ENCODE measurements at regions not wholly inside any gene's neighbourhood (a gene's known extent, or its start where the extent isn't known, plus 50 kb on each side); places are given as distances from the start of the nearest gene placed in this dataset.

DNA sequence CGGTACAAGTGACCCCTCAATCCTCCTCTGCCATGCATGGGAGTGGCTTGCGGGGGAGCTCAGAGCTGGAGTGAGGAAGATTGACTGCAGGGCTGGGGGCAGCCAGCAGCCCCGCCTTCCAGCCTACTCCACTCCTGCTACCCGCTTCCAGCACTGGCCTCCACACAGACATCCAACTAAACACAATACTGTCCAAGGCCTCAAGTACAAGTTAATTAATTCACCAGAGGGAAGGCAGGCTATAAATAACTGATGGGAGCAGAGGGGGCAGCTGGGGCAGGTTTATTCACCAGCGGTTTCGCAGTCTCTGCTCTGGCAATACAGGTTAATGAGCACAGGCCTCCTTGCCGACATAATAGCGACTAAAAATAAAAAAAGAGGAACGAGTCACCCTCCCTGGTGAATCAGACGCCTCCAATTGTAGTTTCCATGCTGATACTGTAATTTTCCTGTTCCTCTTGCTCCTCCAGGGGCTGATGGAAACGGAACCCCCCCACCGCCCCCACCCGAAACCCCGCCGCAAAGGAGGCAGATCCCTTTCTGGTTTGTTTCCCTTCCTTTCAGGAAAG, 166.4 kb upstream of the TLE3 start:
- DNase-seq (ENCODE audit: low spot score) = no peak

DNA sequence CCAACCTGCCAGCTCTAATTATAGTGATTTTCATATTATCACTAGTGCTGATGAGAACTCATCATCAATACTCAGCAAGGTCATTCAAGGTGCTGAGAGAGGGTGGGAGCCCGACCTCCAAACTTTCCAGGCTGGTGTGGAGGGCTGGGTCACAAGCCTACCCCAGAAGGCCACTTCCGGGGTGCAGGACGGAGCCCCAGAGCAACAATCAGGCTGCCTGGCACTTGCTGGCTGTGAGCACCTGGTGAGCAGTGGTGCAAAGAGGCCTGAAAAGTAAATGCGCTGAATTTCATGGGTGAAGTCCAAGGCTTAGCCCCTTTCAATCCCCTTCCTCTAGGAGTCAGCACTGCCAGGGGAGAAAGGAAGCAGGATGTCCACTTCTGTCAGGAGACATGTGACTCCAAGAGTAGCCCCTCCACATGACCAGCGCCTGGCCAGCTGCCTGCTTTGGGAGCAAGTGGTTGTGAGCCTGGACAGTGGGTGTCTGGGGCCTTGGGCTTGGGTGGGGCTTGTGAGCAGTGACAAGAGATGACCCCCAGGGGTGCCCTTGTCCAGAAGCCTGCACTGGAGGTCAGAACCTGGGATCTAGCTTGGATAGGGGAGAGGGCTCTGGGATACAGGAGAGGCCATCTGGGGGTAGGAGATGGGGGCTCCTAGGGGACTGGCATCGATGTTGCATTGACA, 165.0 kb upstream of the TLE3 start:
- no peak for DNase-seq (ENCODE audit: low spot score)

DNA sequence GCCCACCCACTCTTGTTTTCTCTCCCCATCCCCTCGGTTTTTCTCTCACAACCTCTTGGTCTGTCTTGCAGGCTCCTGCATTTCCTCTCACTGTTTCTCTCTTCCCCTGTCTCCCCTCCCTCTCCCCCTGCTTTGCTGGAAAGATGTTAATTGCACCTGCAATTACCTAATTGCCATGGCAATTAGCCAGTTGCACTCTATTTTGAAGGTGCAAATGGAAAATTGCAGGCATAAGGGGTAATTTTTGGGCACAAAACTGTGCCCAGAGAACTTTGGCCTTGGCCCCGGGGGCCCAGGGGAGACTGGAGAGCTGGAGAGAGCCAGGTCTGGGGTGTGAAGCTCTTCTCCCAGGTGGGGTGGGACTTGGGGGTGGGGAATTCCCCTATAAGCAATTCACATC, 164.5 kb upstream of the TLE3 start:
- no peak for DNase-seq (ENCODE audit: low spot score)

DNA sequence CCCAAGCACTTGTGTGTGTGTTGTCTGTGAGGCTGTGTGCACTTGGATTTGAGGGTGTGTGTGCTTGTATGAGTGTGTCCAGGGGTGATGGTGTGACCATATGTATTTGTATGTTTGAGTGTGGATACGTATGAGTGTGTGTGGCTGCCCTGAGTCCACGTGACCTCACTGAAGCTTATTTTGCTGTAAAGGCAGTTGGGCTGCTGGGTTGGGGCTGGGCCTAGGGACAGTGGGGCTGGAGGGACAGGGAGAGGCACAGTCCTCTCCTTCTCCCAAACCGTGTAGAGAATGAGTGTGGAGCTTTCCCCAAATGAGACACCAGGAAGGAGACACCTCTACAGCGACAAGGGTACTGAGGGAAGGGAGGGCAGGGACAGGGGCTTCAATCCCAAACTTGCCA, 163.4 kb upstream of the TLE3 start:
- DNase-seq (ENCODE audit: low spot score) = no peak

DNA sequence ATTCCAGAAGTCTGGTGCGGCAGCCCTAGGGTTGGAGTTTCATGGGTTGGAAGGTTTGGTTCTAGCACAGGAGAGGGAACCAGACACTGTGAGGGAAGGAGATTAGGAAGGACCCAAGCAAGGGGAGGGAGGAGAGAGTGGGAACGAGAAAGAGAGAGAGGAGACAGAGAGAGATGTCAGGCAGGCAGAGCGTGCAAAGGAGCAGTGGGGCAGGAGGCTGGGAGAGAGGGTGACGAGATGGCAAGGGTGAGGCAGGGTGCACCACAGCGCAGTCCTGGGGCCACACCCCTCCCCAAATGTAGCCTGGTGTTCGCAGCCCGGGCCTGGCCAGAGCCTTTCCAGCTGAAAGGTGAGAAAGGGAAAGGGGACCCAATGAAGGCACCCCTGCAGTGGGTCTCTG, 162.9 kb upstream of the TLE3 start:
- DNase-seq (ENCODE audit: low spot score) = no peak

DNA sequence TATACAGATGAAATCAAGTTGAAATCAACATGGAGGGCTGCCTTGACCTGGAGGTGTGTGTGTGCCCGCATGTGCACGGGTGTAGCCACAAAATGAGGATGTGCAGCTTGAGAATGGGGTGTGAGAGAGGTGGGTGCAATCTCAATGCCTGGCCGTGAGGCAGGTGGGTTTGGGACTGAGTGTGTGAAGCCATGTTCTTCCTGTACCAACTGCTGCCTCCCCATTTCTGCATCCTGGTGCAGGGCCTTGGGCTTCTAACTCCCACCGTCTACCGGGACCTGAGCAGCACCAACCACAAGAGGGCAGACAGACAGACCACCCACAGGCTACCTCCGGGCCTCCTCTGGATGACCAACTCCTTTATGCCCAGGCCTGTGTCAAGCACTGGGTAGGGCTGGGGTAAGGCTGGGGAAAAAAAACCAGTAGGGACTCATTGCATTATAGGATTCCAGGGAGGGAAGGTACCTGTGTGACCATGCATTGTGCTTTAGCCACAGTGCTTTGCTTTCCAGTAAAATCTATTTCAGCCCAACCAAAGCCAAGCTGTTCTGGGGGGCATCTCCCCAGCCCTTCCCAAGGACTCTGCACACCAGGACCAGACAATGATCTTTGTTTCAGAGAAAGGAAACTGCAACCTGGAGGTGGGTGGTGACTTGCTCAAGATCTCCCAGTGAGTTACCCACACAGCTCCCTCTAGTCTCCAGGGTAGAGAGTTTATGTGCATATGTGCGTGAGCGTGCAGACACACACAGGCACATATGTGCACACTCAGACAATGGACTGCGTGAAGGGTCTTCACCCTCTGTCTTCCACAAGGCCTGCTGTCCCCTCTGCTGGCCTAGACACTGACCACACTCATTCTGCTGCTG, 162.2 kb upstream of the TLE3 start:
- no peak for DNase-seq (ENCODE audit: low spot score)

DNA sequence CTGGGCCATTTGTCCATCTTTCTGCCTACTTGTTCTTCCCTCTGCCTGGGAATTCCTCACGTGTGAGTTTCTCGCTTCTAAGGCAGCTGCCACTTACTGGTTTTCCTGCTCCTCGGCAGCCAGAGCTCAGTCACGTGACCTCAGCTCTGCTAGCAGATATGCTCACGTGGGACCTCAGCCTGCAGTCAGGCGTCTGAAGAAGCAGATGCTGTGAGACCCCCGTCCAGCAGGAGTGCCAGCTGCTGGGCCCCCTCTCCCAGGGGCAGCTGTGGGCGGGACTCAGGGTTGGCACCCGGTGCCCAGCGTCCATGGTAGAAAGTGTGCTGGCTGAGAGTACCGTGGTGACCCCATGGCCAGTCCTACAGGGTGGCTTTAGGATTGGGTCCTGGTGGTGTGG, 161.3 kb upstream of the TLE3 start:
- DNase-seq (ENCODE audit: low spot score) = no peak

DNA sequence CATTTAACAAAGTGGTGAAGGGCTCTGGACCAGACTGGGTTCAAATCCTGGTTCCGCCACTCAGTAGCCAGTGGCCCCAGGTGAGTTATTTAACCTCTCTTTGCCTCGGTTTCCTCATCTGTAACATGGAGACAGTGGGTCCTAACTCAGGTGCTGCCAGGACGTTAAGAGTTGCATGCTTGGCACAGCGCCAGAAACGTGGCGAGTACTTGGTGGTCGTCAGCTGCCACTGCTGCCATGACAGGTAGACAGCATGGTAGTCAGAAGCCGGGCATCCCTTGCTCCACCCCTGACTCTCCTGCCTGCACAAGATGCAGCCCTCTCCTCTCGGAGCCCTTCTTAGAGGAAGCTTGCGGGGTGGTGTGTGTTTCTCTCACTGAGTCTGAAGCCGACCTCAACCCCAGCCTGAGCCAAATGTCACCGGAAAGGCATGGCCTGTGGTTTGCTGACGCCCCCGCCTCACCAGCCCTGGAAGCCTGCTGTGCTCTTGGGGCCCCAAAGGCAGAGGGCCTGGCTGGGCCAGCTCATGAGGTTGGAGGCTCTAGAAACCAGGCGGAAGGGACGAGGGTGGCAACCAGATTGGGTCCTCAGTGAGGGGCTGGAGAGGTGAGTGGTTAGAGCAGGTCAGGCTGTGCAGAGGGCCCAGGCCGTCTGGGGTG, 160.8 kb upstream of the TLE3 start:
- DNase-seq (ENCODE audit: low spot score) = no peak

DNA sequence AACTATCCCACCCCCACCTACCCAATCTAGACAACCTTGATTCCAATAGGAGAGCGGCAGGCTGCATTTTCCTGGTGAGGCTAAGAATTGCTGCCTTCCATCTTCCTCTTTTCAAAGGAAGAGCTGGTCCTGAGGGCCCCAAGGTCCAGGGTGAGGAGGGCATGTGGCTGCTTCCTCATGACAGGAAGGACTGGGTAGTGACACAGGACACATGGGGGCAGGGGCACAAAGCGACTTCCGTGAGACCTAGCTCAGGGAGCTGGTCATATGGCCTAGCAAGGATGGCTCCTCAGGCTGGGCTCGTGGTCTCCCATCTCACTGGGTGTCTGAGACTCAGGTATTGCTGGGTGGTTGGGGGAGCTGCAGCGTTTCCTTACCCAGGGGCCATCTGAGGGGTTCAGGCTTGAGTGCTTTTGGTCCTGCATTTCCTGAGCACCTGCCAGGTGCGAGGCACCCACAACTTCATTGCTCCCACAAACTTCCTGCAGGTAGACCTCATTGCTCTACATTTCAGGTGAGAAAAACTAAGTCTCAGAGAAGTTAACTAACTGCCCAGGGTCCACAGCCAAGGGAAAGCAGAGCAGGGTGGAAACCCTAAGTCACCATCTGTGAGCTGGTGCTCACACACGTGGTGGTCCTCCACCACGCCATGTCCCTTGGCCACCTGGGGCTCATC, 160.0 kb upstream of the TLE3 start:
- no peak for DNase-seq (ENCODE audit: low spot score)

DNA sequence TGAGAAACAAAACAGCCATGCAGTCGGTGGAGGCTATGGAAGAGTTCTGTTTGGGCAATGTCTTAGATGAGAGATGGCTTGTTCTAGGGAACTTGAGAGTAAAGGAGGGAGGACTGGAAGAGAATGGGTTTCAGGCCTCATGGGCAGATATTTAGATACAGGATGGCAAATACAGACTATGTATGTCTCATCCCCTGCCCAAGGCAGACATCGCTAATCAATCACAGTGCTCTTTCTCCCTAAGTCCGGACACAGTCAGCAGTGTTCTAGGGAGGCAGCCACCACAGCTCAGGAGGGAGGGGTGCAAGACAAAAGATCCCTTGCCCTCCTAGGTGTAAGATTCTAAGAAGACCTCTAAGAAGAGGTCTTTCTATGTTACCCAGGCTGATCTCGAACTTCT, 159.3 kb upstream of the TLE3 start:
- no peak for DNase-seq (ENCODE audit: low spot score)

DNA sequence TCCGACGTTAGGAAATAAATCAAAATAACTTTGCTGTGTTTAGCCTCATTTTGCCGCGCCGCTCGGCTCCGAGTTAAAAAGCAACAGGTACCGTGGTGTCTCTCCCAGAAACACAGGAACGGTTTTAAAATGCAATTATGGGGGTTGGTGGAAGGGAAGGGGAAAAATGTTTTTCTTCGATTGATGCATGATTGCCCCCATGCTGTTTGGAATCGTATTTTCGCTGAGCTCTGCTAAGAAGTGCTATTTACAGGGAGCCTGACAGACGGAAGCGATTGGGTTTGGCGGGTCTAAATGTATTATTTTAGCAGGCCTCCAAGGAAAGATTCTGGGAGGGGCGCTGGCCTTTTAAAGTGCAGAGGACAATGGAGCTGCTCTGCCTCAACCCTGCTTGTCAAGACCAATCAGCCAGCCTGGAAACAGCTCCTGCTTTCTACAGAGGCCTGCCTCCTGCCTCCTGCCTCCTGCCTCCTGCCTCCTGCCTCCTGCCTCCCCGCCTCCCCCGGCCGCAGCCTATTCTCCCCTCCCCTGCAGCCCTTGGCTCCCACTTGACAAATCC, 156.7 kb upstream of the TLE3 start:
- DNase-seq (ENCODE audit: low spot score) = no peak

DNA sequence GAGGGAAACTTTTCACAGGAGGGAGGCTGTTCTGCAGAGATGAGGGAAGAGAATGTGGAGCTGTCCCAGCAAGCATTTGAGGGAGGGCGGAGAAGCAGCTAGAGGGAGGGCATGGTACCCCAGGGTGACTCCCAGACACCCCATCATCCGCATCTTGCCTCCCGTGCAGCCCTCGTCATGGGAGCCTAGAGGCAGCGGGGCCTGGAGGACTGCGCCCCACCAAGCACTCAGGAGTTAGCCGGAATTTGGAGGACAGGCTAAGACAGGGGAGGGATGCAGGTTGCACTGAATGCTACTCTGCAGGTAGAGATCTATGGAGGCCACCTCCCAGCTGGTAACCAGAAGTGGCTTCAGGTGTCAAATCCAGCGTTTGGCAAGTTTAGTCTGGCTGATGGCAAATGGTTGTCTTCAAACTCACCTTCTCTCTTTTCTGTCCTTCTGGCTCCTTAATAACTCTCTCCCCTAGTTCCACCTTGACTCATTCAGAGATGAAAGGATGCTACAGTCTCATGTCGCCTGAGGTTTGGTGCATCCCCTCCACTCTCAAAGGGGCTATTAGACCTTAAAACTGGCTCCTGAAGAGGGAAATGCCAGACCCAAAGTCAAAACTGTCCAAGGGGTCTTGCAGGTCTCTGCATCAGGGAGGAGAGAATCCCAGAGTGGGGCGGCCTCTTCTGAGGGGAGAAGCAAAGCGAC, 155.9 kb upstream of the TLE3 start:
- DNase-seq (ENCODE audit: low spot score) = no peak

DNA sequence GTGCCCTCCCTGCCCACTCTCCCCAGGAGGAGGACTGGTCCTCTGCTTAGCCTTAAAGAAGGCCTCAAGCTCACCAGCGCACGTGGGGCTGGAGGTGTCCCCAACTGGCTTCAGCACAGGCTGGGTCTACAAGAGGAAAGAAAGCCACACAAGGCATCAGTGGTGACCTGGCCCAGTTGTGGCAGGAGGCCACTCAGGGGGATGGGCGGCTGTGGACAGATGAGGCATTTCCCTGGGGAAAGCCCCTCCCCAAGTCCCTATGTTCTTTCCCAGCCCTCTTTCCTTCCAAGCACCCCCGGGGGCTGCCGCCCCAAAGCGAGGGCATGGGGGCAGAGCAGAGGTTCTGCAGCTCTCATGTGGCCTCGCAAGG, 155.2 kb upstream of the TLE3 start:
- no peak for DNase-seq (ENCODE audit: low spot score)

DNA sequence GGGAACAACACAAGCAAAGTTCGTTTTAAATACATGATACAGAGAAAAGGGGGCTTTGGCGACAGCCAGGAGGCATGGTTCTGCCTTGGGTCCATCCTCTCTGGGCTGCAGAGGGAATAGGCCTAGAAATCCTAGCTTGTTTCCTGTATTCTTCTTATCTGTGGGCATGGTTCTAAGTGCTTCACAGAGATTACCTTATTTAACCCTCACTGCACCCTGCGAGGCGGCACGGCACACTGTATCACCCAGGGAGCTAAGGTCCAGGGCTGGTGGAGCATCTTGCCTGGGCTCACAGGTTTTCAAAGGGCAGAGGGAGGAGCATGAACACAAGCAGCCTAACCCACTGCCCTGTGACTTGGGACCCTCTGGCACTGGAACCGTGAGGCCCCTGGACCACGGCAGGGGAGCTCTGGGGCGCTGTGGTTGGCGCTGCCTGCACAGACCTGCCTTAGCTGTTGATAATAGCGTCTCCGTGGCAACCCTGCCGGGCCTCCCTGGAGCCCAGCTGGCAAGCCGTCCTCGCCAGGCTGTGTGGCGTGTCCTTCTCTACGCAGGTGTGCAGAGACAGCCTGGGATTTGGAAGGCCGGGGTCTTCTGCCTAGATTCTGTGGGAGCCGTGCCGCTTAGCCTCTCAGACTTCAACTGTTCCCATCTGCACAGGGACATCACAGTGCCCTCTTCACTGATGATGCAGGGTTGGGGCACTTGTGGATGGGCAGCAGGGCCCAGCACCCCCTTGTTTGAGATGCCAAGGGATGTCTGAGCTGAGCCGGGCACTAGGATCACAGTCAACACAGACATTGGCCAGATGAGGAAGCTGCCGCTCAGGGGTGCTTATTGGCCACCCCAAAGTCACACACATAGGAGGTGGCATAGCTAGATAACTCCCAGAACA, 154.6 kb upstream of the TLE3 start:
- no peak for DNase-seq (ENCODE audit: low spot score)

DNA sequence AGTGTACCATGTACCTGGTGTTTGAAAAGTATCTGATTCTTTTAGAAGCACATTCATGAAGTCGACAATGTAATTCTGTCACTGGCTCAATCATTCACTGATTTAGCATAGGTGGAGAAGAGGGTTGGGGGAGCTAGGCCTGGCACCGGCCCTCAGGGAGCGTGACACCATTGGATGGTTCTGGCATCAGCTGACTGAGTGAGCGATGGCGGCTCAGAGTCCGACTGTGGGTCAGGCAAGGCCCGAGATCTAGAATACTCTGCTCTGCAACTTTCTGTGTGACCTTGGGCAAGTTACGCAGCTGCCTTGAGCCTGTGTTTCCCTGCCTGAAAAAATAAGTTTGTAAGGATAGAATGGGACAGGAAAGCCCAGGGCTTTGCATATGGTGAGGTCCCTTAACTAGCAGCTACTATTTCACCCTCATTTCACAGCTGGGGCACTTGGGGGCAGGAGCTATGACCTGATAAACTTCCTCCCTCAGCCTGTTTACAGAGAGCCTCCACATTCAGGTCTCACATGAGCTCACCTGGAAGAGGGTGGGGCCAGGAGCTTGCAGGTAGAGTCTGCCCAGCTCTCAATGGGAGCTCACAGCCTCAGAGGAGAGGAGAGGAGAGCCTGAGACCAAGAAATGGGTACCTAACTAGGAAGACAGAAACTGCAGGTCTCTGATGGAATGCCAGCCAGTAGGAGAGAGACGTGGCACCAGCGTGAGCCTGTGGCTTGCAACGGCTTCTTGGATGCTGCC, 153.7 kb upstream of the TLE3 start:
- no peak for DNase-seq (ENCODE audit: low spot score)

DNA sequence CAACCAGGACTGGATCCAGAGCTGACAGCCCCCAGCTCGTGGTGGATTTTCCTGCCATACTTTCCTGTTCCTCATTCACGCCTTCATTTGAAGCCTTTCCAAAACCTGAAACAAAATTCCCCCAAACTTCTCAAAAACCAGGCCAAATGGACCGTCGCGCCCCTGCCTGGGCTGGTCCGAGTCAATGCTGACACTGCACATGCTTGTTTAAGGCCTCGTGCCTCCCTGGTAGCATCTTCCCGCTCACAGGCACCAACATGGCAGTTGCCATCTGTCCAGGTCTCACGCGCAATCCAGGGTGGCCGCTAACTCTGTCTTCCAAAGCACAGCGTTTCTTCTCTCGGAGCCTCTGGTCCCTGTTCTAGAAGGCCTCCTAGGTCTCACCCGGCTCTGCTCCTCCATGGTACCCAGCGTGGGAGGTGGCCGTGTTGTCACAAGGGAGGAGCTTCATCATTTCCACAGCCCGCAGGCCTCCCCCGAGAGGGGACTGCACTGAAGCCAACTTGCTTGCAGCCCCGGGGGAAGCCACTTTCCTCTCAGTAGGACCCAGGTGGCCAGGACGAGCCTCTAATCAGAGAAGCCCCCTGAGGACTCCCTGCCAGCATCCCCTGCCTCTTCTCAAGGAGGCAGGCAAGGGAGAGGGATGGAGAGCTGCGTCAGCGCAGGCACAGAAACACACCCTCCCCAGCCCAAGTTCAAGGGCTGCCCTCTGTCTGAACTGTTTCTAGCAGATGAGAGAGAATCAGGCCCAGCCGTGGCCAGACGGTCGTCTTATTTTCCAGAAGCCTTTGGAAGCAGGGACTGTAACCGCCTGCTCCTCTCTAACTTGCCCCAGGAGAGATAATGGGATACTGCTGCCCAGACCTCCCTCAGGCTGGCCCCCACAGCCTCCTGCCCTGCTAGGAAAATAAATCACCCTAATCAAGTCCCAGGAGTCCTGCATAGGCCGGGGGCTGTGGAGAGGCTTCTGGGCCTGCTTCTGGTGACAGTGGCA, 152.8 kb upstream of the TLE3 start:
- DNase-seq (ENCODE audit: low spot score) = no peak

DNA sequence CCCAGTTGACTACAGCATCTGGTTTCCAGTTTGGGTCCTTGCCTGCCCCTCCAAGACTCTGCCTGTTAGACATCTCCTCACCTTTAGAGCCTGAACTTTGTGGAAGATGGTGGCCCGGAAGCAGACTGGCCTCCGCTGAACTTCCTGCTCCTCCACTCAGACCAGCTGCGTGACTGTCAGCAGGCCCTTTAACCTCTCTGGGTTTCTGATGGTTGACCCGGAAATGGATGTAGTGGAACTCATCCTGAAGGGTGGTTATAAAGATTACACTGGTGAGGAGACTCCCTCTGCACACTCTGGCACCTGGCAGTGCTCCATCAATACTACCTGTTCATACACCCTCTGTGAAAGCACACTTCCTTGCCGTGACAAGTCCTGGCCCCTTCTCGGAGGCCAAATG, 151.9 kb upstream of the TLE3 start:
- no peak for DNase-seq (ENCODE audit: low spot score)
